Forelimb muscle (tissue), 1 donor: ENCODE measurements at regions not wholly inside any gene's neighbourhood (a gene's known extent, or its start where the extent isn't known, plus 50 kb on each side); places are given as distances from the start of the nearest gene placed in this dataset.

ENCODE experiments used
- DNase-seq: peaks from one replicate; pipeline ENCODE4 v3.0.0-alpha.2; 2013; ENCODE audit warnings: low read depth

- DNase-seq = no peak
These were observed 51.4 kb upstream of the ACTRT2 start for GRCh38 chr1:2969845-2970291.

DNA sequence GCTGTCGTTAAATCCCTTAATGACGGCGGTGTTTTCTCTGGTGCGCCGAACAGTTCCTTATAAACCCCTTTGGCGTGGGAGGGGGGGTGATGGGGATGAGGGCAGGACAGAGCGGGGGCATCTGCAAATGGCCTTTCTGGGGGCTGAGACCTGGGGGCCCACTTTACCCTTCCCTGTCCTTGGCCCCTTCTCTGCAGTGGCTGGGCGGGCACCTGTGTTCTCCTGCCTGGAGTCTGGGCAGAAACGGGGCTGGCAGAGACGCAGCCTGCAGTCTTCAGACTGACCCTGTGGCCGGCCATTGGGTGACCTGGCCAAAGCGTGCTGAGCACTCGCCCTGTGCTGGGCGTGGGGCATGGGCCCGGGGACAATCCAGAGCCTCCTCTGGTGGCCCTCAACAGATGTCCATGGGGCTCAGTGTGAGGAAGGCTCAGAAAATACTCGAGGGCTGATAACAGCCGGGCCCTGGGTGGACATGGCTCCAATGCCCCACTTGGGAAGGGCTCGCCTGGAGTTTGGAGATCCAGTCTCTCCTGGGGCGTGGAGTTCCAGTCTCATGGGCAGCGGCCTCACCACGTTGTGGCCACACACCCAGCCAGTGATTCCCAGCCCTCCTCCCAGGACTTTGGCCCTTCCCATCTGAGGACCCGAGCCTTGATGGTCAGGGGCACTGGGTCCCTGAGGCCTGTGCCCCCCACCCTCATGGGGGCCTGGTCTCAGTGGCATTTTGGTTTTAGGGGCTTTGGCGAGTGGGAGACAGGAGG, 50.8 kb upstream of the ACTRT2 start:
- no peak for DNase-seq

DNA sequence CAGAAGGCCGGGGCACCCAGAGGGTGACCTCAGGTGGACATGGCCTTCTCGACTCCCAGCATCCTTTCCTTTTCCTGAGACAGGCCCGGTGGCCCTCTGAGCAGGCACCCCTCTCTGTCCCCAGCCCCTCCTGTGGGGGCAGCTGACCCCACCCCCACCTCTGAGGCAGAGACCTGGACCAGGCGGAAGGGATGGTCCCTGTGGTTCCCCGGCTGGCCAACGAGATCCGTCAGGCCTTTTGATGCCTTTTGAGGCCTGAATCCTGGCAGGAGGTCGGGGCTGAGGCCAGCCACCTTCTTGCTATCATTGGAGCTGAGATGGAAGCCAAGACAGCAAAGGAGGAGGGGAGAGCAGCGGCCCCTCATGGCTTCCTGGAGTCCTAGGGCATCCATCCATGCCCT, 50.2 kb upstream of the ACTRT2 start:
- DNase-seq = no peak
